ENCODE measurements at regions not wholly inside any gene's neighbourhood (a gene's known extent, or its start where the extent isn't known, plus 50 kb on each side); places are given as distances from the start of the nearest gene placed in this dataset.
"Not testable (repeated sequence)": the region's sequence is repeated elsewhere in the genome, so short reads cannot be mapped to it uniquely, and the experiment has no call there.

DNA sequence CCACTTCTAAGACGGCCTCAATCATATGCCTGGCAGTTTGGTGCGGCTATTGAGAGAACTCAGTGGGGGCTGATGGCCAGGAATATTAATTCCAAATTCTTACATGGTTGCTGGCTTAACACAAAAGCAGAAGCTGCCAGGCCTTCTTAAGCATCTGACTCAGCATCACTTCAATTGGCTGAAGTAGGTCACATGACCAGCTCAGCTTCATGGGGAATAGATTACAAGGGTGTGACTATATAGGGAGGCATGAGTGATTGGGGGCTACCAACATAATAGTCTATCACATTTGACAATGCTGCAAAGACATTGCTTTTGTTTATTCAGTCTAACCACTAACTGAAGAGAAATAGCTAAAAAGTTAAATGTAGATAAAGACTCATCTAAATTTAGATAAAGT lies 101.6 kb upstream of the ANKRD28 start:
- TF ChIP-seq ELF4 (IDR thresholded peaks at IDR 0.05), result no peak
- TF ChIP-seq FOXK2 (IDR thresholded peaks at IDR 0.05), result no peak
- no peak for TF ChIP-seq BHLHE40 (IDR thresholded peaks at IDR 0.05; ENCODE audit: borderline replicate concordance)
- TF ChIP-seq FOXM1 (IDR thresholded peaks at IDR 0.05; ENCODE audit: borderline replicate concordance), result no peak
- no peak for TF ChIP-seq L3MBTL2 (conservative IDR thresholded peaks at IDR 0.05)
- TF ChIP-seq, protein P1, sequence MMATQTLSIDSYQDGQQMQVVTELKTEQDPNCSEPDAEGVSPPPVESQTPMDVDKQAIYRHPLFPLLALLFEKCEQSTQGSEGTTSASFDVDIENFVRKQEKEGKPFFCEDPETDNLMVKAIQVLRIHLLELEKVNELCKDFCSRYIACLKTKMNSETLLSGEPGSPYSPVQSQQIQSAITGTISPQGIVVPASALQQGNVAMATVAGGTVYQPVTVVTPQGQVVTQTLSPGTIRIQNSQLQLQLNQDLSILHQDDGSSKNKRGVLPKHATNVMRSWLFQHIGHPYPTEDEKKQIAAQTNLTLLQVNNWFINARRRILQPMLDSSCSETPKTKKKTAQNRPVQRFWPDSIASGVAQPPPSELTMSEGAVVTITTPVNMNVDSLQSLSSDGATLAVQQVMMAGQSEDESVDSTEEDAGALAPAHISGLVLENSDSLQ (IDR thresholded peaks at IDR 0.05), result no peak
- no peak for DNase-seq (ENCODE audit: extremely low spot score)
- POLR2A ChIA-PET, result no interaction called here
- CTCF ChIA-PET, result interaction anchor here (0.6 kb wide), 1 partner anchor 343 kb away, joined by 4 read pairs; no protein-coding TSS in a partner anchor

DNA sequence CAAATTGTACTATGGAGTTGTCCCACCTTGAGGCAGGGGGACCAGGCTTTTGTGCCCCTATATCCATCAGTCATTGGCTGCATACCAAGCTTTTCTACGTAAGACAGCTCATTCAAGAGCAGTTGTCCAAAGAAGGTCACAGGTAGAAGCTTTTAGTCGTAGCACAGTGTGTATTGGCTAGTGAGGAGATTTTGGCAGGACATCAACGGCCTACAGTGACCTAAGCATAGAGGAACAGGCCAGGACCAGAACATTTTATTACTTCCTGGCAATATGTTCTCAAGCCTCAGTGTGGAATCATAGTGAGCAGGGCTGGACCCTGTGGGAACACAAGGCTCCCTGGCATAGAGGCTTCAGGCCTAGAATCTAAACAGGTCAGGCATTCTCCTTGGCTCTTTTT lies 105.4 kb upstream of the ANKRD28 start:
- DNase-seq (ENCODE audit: extremely low spot score), result no peak
- CTCF ChIA-PET, result interaction anchor here (0.6 kb wide), 2 partner anchors 12 to 73 kb away, joined by 3 to 5 read pairs; no protein-coding TSS in a partner anchor
- POLR2A ChIA-PET, result no interaction called here
- TF ChIP-seq SP1 (IDR thresholded peaks at IDR 0.05) (no peak), LEF1 (IDR thresholded peaks at IDR 0.05; ENCODE audit: borderline replicate concordance) (no peak), FOXA1 (IDR thresholded peaks at IDR 0.05) (no peak), ZNF384 (IDR thresholded peaks at IDR 0.05) (no peak), HDGF (IDR thresholded peaks at IDR 0.05; ENCODE audit: borderline replicate concordance) (no peak), BHLHE40 (IDR thresholded peaks at IDR 0.05; ENCODE audit: borderline replicate concordance) (no peak), SUZ12 (IDR thresholded peaks at IDR 0.05) (no peak), FOXM1 (IDR thresholded peaks at IDR 0.05; ENCODE audit: borderline replicate concordance) (no peak), NFRKB (IDR thresholded peaks at IDR 0.05) (no peak), CTBP1 (IDR thresholded peaks at IDR 0.05; ENCODE audit: borderline replicate concordance) (no peak)

DNA sequence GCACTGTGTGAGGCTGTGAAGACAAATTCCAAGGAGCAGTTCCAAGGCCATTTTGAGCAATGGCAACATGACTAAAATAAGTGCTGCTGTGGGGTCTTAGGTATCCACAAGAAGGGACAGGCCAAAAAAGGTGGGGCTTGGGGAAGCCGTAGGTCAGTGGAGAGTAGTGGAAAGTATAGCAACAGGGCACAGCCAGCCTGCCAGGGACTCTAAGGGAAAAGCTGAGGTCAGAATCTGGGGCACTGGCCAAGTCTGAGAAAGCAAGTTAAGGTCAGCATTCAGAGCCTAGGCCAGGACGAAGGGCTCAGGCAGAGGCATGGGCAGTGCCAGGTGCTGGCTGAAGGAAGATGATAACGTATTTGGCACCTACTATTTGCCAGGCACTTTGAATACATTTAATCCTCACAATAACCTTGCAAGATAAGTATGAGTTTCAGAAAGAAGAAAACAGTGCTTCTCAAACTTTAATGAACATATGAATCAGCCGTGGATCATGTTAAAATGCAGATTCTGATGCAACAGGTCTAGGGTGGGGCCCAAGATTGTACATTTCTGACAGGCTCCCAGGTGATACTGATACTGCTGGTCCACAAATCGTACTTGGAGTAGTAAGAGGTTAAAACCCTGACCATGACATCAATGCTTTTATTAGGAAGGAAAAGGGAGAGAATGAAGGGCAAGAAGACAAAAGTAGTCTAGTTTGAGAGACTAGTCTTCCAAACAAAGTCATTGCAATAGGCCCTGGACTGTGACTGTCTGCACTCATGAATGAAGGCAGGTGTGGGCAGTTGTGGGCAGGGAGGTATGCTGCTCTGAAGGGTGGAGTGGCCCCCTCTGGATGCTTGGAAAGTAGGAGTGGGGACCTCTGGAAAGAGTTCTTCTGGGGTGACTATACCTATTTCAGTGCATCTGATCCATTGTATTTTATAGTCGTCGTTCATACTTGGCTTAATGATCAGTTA lies 106.3 kb upstream of the ANKRD28 start:
- POLR2A ChIA-PET, result no interaction called here
- TF ChIP-seq L3MBTL2 (conservative IDR thresholded peaks at IDR 0.05) (no peak), LEF1 (IDR thresholded peaks at IDR 0.05; ENCODE audit: borderline replicate concordance) (no peak), CTBP1 (IDR thresholded peaks at IDR 0.05; ENCODE audit: borderline replicate concordance) (no peak), NFRKB (IDR thresholded peaks at IDR 0.05) (no peak), FOXM1 (IDR thresholded peaks at IDR 0.05; ENCODE audit: borderline replicate concordance) (no peak)

DNA sequence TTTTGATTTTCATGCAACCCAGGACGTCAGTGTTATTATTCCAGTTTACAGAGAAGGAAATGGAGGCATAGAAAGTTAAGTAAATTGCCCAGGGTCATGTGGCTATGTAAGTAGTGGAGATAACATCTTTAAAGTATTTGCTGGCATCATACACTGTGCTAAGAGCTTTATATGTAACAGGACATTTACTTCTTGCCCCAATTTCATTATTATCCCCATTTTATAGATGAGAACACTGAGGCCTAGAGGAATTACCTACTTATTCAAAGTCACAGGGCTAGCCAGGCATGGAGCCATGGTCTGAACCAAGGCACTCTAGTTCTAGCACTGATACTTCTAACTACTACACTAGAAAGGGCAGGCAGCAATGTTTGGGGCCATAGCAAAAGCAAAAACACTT lies 107.3 kb upstream of the ANKRD28 start:
- CTCF ChIA-PET, result no interaction called here
- POLR2A ChIA-PET, result no interaction called here
- TF ChIP-seq LEF1 (IDR thresholded peaks at IDR 0.05; ENCODE audit: borderline replicate concordance) (no peak), L3MBTL2 (conservative IDR thresholded peaks at IDR 0.05) (no peak), FOXK2 (IDR thresholded peaks at IDR 0.05) (no peak), SUZ12 (IDR thresholded peaks at IDR 0.05) (no peak), BHLHE40 (IDR thresholded peaks at IDR 0.05; ENCODE audit: borderline replicate concordance) (no peak), SP1 (IDR thresholded peaks at IDR 0.05) (no peak), HDGF (IDR thresholded peaks at IDR 0.05; ENCODE audit: borderline replicate concordance) (no peak), ARNT (IDR thresholded peaks at IDR 0.05) (no peak), ZNF384 (IDR thresholded peaks at IDR 0.05) (no peak), TARDBP (IDR thresholded peaks at IDR 0.05) (no peak), NFRKB (IDR thresholded peaks at IDR 0.05) (no peak), FOXA1 (IDR thresholded peaks at IDR 0.05) (no peak), ELF4 (IDR thresholded peaks at IDR 0.05) (no peak), FOXM1 (IDR thresholded peaks at IDR 0.05; ENCODE audit: borderline replicate concordance) (no peak)
- TF ChIP-seq, protein P1 (IDR thresholded peaks at IDR 0.05), result no peak
- no peak for DNase-seq (ENCODE audit: extremely low spot score)

More for the DNA sequence above, 106.3 kb upstream of the ANKRD28 start:
- DNase-seq (ENCODE audit: extremely low spot score), result no peak
- CTCF ChIA-PET, result interaction anchor here (0.6 kb wide), 1 partner anchor 72 kb away, joined by 3 read pairs; no protein-coding TSS in a partner anchor

DNA sequence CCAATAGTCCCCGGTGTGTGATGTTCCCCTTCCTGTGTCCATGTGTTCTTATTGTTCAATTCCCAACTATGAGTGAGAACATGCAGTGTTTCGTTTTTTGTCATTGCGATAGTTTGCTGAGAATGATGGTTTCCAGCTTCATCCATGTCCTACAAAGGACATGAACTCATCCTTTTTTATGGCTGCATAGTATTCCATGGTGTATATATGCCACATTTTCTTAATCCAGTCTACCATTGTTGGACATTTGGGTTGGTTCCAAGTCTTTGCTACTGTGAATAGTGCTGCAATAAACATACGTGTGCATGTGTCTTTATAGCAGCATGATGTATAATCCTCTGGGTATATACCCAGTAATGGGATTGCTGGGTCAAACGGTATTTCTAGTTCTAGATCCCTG lies 109.6 kb upstream of the ANKRD28 start:
- CTCF ChIA-PET; DNase-seq (ENCODE audit: extremely low spot score); POLR2A ChIA-PET: not testable (repeated sequence)

DNA sequence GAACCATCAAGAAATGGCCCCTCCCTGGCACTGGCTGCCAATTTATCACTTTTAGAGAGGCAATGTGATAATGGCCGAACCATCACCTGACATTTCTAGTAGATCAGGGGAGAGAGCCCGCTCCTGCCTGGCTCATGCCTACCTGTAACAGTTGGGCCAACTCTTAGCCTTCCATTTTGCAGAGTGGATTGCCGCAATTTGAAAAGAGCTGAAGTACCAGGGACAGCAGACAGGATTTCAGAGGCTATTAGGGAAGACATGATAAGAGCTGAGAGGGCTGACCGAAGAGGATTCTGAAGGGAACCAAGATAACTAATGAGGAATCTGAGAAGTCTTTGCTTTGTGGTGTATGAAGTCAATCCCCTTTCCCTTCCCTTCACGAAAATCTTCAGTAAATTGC lies 121.2 kb upstream of the ANKRD28 start:
- ChIA-PET CTCF (no interaction called here), POLR2A (no interaction called here)

More for the DNA sequence above, 121.2 kb upstream of the ANKRD28 start:
- no peak for DNase-seq (ENCODE audit: extremely low spot score)
- TF ChIP-seq ARNT (IDR thresholded peaks at IDR 0.05), result no peak
- TF ChIP-seq SP1 (IDR thresholded peaks at IDR 0.05), result no peak
- TF ChIP-seq ELF4 (IDR thresholded peaks at IDR 0.05), result no peak
- no peak for TF ChIP-seq CTBP1 (IDR thresholded peaks at IDR 0.05; ENCODE audit: borderline replicate concordance)
- no peak for TF ChIP-seq NFRKB (IDR thresholded peaks at IDR 0.05)
- no peak for TF ChIP-seq LEF1 (IDR thresholded peaks at IDR 0.05; ENCODE audit: borderline replicate concordance)
- no peak for TF ChIP-seq BHLHE40 (IDR thresholded peaks at IDR 0.05; ENCODE audit: borderline replicate concordance)
- no peak for TF ChIP-seq TARDBP (IDR thresholded peaks at IDR 0.05)
- TF ChIP-seq FOXA1 (IDR thresholded peaks at IDR 0.05), result no peak
- TF ChIP-seq, protein P1 (IDR thresholded peaks at IDR 0.05), result no peak
- no peak for TF ChIP-seq FOXK2 (IDR thresholded peaks at IDR 0.05)
- no peak for TF ChIP-seq FOXM1 (IDR thresholded peaks at IDR 0.05; ENCODE audit: borderline replicate concordance)
- TF ChIP-seq L3MBTL2 (conservative IDR thresholded peaks at IDR 0.05), result no peak

All from HEK293T (cell line).